DMS 273 (cell line): ENCODE measurements at regions not wholly inside any gene's neighbourhood (a gene's known extent, or its start where the extent isn't known, plus 50 kb on each side); places are given as distances from the start of the nearest gene placed in this dataset.
A peak's percentile ranks its signal among the peaks of the same experiment; 100 is the strongest.
"Not testable (repeated sequence)": the region's sequence is repeated elsewhere in the genome, so short reads cannot be mapped to it uniquely, and the experiment has no call there.

Experiments used
- DNase-seq: peaks from one replicate; lab custom pipeline; 2025; ENCODE audit not compliant: unreplicated experiment; lab: John Stamatoyannopoulos, UW

DNA sequence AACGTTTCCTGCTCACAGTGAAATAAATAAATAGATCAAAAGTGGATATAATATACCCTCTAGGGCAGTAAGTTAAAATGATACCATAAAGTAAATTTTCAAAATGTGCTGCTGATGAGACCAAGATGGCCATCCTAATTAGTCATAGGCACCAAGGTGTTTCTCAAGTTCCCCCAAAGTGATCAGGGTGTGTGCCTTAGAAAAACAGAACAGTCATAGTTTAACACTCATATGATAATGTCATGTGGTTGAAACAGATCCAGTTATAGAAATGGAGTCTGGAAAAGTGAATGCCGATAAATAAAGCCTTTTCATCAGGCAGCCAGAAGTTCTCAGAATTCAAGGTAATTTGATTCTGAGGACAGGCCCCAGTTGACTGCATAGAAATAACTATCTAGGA, 161.5 kb upstream of the CDKN2B start:
- DNase-seq, result no peak

DNA sequence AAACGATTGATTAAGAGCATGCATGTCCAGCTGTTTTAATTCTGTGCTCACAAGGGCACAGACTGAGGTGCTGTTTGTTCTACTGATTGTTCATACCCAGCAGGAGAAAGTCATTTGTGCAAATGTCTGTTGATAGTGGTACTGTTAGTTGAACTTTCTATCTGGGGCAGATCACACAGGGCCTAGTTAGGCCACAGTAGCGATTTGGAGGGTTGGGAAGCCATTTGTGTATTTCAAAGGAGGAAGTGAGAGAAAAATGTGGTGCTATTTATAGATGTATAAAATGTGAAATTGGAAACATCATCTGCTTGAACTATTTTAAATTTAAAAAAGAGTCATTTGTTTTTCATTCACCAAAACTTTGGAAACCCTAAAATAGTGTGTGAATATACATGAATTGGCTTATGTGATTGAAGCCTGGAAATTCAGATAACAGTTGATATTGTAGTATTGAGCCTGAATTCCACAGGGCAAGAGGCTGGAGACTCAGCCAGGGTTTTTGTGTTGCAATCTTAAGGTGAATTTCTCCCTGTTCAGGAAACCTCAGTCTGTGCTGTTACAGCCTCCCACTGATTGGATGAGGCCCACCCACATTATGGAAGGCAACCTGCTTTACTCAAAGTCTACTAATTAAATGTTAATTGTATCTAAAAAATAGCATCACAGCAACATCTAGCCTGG, 162.0 kb upstream of the CDKN2B start:
- no peak for DNase-seq

DNA sequence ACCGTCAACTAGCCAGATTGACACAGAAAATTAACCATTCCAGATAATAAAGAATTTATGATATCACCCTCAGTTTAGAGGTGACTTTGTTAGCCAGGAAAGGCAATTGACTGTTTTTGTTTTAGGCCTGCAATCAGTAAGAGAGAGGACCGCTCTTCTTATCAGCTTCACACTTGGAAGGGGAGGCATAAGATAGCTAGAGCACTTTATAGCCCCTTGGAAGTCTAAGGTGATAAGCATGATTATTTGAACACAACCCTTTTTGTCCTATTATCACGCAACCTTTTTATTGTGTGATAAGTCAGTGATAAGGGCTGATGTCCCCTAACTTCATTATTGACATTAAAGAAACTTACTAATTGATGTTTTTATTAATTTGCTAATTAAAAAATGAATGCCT, 162.6 kb upstream of the CDKN2B start:
- DNase-seq, result no peak

DNA sequence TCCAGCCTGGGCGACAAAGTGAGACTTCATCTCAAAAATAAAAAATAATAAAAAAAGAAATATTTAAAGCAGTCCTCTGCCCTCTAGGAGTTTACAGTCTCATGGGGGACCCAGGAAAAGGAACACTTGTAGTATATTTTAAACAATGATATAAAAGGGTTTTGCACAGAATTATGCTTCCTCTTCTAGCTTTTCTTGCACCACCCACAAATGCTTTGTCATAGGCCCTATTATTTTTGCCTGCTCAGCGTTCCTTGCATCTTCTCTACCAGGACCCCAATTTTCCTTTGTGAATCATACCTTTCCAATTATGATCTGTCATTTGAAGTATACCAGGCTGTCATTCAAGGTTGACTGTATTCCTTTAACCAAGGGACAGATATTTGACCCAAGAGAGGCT, 164.8 kb upstream of the CDKN2B start:
- DNase-seq, result no peak

DNA sequence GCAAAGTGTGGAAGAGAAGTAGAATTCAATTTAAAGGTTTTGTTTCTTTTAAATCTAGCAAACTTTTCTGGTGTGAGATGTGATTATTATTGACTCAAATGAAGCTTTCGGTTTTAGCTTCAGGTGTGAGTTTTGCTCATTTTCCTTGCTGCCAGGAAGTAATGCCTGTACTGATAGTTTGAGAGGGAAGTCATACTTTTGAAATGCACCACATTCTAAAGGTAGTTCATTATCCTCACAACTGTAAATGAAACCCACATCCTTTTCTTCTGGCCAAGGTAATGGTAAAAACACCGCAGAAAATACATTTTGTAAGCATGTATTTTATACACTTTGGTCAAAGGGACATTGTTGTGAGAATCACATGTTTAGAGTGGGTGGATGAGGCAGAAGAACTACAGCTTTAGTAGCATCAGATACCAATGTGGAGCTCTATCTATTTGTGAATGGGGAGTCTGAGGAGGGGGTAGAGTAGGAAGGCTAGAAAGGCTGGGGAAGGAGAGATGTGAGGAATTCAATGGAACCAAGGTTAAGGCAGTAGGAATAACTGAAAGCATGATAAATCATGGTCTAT, 167.0 kb upstream of the CDKN2B start:
- DNase-seq, result no peak

DNA sequence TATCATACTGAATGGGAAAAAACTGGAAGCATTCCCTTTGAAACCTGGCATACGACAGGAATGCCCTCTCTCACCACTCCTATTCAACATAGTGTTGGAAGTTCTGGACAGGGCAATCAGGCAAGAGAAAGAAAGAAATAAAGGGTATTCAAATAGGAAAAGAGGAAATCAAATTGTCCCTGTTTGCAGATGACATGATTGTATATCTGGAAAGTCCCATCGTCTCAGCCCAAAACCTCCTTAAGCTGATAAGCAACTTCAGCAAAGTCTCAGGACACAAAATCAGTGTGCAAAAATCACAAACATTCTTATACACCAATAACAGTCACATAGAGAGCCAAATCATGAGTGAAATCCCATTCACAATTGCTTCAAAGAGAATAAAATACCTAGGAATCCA, 171.9 kb upstream of the CDKN2B start:
- not testable (repeated sequence) for DNase-seq

DNA sequence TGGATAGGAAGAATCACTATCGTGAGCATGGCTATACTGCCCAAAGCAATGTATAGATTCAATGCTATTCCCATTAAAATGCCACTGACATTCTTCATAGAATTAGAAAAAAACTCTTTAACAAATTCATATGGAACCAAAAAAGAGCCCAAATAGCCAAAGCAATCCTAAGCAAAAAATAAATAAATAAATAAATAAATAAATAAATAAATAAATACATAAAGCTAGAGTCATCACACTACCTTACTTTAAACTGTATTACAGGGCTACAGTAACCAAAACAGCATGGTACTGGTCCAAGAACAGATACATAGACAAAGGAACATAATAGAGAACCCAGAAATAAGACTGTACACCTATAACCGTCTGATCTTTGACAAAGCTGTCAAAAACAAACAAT, 180.4 kb upstream of the CDKN2B start:
- no peak for DNase-seq

DNA sequence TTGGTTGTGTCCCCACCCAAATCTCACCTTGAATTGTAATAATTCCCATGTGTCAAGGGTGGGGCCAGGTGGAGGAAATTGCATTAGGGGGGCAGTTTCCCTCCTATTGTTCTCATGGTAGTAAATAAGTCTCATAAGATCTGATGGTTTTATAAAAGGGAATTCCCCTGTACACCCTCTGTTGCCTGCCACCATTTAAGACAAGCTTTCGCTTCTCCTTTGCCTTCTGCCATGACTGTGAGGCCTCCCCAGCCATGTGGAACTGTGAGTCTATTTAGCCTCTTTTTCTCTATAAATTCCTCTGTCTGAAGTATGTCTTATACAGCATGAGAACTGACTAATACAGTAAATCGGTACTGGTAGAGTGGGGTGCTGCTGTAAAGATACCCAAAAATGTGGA, 187.9 kb upstream of the CDKN2B start:
- DNase-seq, result not testable (repeated sequence)

DNA sequence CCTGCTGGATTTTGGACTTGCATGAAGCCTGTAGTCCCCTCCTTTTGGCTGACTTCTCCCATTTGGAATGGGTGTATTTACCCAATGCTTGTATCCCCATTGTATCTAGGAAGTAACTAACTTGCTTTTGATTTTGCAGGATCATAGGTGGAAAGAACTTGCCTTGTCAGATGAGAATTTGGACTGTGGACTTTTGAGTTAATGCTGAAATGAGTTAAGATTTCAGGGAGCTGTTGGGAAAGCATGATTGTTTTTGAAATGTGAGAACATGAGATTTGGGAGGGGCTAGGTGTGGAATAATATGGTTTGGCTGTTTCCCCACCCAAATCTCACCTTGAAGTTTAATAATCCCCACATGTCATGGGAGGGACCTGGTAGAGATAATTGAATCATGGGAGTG, 189.6 kb upstream of the CDKN2B start:
- DNase-seq, result no peak

DNA sequence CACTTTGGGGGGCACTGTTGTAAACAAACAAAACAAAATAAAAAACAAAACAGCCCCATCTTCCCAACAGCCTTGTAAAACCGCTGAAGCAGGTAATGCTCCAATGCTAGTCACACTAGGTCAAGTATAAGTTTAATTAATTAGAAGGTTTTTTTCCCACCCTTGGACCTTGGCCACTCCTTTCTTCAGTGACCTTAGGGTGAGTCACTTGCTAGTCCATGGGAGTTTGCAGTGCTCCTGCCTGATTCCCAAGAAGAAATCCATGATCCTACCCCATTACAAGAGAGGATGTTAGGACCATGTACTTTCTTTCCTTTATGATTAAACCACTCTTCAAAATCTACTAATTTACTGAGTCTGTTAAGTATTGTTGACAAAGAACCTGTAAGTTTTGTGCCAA, 192.2 kb upstream of the CDKN2B start:
- no peak for DNase-seq

DNA sequence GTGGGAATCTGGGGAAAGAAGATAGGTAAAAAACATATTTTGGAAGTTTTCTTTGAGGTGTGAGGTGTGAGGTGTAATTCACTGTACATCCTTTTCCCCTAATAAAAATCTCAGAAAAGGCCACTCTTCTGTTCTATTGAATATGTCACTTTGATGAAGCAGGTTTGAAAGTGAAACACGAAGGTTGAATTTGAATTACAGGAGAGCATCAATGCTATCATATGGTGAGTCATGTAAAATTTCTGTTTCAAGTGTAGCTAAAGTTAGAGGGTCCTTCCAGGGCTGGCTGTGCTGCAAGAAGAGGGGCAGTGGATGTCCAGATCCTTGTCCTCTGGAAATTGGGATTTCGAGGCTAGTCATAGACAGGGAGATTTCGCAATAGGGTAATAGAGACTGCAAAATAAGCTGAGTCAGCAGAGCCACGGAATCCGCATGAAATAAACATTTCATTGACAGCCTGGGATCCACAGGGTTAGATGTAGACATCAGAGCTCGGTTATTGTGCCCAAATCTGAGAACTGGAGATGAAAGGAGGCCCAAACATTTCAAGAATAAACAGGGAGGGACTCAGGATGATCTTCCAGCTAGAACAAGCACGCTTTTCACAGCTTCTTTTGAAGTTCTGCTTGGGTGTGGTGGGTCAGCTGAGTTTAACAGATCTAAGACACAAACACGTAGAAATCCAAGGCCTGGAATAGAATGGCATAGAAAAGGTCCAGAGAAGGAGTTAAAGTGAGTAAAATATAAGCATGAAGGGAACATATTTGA, 194.4 kb upstream of the CDKN2B start:
- DNase-seq, result no peak

DNA sequence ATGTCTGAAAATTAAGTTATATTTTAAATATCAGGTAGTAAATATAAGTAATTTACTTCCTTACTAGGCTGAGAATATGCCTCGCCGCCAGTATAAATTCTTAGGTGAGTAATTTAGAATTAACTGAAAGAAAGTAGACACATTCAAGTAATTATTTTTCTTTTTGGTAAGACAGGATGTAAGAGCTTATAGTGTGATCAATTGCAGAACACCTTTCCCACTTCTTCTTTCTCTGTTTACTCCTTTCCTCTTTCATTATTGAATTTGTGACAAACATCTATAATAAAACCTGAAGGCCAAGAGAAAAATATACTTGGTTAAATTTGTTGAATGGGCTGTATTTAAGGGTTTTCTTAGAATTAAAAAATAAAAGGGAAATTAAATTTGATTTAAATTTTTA, 195.1 kb upstream of the CDKN2B start:
- no peak for DNase-seq

DNA sequence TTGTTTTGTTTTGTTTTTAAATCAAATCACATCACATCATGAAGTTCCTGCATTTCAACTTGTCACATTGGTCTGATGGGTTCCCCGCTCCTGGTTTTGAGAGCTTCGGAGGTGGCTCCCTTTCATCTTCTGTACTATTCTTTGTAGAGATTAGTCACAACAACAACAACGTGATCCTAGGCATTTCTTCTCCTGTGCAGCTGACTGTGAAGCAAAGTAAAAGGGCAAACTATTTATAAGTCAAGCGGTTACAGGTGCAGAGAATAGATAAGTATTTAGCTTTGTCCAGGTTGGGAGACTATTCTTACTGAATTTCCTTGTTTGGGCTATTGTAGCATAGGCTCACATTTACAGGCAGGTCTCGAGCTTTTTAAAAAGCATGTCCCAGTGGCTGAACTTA, 197.7 kb upstream of the CDKN2B start:
- DNase-seq, result no peak

DNA sequence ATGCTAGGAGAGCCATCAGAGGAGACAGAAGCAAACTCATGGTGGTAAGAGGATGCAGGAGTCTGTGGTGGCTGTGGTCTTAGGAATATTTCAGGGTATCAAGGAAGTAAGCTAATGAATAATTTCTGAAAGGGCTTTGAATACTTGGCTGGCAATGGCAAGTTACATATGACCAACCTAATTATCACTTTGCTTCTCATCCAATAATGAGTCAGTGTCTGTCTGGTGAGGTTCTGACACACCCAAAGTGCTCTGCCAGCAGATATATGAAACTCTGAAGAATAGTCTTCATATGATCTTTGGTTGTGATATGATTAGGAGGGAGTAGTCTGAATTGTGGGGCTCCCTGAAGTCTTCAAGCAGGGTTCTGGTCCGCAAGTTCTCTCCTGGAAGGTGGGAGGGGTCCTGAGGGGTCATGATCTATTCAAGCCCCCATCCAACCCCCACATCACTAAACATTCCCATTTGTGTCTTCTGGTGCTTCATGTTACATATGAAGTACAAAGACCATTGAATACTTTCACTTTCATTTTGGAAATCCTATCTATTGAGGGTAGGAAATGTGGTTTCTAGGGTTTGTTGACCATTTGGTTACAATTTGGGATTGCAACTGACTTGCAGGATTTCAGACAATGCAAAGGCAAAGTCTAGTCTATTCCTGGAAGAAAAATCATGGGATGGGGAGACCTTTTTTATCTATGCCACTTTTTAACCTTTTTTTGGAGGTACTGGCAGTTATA, 199.9 kb upstream of the CDKN2B start:
- DNase-seq, result no peak

DNA sequence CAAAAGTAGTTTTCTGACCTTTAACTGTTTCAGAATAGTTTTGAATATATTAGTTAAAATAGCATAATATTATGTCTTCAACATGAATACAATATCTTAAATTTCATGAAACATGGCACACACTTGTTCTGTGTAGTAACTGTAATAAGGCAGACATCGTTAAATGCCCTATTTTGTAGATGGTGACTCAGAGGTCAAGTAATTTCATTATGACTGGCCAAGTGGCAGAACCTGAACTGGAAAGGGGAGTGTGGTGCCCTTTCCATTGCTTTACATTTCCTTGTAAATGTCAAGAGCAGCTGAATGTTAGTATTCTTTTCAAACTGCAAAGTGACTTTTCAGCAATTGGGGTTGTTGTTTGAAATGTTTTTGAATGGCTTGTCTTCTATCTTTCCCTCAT, 201.2 kb upstream of the CDKN2B start:
- no peak for DNase-seq

DNA sequence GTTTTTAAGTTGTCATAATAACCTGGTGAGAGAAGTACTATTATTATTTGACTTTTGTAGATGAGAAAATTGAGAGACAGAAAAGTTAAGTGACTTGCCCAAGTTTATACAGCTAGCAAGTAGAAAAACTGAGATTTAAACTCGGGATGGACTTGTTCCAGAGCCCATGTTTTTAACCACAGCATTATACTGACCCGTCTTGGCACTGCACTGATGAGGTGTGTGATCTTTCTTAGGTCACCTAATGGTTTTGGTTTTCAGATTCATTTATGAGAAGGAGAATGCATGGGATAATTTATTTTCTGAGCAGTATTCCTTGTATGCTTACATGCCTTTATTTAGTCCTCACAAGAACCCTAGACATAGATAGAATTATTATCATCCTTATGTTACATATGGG, 201.8 kb upstream of the CDKN2B start:
- DNase-seq, result no peak

DNA sequence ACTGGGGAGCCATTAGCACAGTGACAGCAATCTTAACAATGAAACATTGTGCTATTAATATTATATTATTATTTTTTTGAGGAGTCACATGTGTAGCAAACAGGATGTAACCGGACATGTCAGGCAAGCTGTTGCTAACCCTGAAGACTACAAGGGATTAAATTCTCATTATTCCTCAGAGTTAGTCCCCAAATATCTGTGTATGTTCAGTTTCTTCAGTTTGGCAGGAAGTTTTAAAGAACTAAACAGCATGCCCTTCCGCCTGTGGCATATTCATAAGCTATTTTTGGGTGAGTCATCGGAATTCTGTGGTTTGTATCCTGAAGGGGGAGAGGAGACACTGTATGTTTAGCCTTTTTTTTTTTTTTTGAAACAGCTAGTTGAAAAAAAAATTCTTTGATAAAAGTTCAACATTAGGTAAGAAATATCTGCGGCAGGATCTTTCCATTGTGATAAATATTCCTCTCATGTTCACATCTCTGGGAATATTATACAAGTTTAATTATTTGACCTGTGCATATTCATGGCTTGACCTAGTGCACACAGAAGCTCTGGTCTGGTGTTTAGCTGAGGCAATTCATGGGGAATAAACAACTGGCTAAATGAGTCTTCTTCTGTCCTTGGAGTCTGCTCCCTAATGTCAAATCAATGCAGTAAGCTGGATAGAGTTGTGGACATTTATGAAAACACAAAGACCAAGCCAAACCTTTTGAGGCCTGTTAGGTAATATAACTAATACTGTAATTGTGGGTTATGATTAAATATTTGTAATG, 202.7 kb upstream of the CDKN2B start:
- DNase-seq, result peak; percentile 19

DNA sequence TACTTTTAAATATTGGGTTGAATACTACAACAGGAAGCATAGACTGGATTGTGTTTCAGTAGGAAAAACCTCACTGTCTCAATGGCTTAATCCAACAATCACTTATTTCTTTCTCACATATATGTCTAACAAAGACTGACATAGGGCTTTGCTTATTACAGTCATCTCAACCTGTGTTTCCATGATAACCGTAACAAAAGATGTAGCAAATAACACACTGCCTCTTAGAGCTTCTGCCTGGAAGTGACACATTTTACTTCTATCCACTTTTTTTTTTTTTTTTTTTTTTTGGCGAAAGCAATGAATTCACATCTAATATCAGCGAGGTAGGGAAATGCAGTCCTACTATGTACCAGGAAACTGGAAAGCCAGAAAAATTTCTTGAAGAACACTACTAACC, 204.9 kb upstream of the CDKN2B start:
- no peak for DNase-seq

DNA sequence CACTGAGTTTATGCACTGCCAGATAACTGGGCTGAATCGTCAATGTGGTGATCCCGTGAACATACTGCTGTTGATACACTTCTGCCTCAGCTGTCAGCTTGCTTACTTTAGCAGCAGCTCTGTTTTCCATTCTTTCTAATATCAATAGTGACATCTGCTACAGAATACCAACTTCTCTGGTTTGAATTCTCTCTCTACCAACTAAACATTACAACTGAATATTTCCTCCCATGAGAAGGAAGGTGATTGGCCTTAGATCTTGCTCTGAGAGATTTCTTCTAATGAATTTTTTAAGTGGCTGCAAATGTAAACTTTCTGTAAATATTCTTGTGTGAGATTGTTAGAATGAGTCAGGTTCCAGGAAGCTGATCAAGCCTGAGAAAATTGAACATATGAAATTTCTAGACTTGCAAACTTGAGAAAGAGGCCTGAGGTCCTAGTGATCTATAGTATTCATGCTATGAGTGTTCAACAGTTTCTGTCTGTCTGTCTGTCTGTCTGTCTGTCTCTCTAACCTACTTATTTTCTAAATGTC, 205.5 kb upstream of the CDKN2B start:
- DNase-seq, result peak; percentile 30

DNA sequence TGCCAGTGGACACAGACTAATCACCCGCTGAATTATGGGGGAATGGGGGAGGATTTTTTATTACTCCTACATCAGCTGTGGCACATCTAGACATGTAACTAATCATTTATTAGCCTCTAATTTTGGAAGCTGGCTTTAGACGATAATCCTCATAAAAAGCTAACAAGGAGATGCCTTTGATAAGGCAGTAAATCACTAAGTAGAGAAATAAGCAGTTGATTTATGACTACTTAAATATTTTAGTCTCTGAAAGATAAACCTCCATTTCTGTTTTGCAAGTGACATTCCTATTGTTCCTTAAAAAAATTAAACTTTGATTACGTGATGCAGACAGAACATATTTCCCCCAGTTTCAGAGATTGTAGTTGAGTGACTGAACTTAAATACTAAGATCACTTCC, 206.4 kb upstream of the CDKN2B start:
- no peak for DNase-seq

DNA sequence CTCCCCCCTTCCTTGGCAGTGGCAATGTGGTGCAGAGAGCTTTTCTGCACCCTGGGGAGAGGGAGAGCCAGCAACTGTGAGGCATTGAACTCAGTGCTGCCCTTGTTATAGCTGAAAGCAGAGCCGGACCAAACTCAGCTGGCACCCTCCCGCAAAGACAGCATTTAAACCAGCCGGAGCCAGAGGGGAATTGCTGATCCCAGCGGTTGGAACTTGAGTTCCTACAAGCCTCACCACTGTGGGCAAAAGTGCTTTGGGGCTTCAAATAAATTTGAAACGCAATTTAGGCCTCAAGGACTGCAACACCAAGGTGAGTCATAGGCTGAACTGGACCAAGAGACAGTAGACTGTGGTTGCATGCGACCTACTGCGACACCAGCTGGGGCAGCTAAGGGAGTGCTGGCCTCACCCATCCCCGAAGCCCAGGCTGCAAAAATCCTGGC, 207.6 kb upstream of the CDKN2B start:
- DNase-seq, result no peak
